HAP-1 (cell line): ENCODE measurements at regions not wholly inside any gene's neighbourhood (a gene's known extent, or its start where the extent isn't known, plus 50 kb on each side); places are given as distances from the start of the nearest gene placed in this dataset.
"Not testable (repeated sequence)": the region's sequence is repeated elsewhere in the genome, so short reads cannot be mapped to it uniquely, and the experiment has no call there.

Experiments used
- DNase-seq, 2 experiments: peaks; one replicate each; pipeline ENCODE4 v3.0.0-alpha.2; 2016 to 2020; ENCODE audit warnings: low spot score in 2 of 2
- H3K27me3 ChIP-seq: fragments of 250-450 bp; sonication (Bioruptor Pico); 2 replicates; pipeline ENCODE4 v1.5.1; 2020; ENCODE audit warnings: low read depth, mild to moderate bottlenecking, moderate library complexity
- H3K36me3 ChIP-seq: fragments of 250-450 bp; sonication (Bioruptor Pico); replicated peaks from 2 replicates; pipeline ENCODE4 v1.5.1; 2020; ENCODE audit warnings: mild to moderate bottlenecking
- H3K4me1 ChIP-seq: fragments of 250-450 bp; sonication (Bioruptor Pico); 2 replicates; pipeline ENCODE4 v1.5.1; 2020; ENCODE audit warnings: mild to moderate bottlenecking
- H3K4me3 ChIP-seq: fragments of 250-450 bp; sonication (Bioruptor Pico); 2 replicates; pipeline ENCODE4 v1.5.1; 2020; ENCODE audit warnings: mild to moderate bottlenecking, moderate library complexity
- H3K9me3 ChIP-seq: fragments of 250-450 bp; sonication (Bioruptor Pico); 2 replicates; pipeline ENCODE4 v1.5.1; 2020; ENCODE audit warnings: mild to moderate bottlenecking, moderate library complexity
- in situ Hi-C: fragments of 300-500 bp; cut with MboI; formaldehyde crosslinking; loops from 3 replicates; pipeline ENCODE4 v1.14.3; 2020; ENCODE audit warnings: low sequenced_read_pairs, inconsistent platforms, mixed read lengths

- in situ Hi-C loops, result not testable (repeated sequence)
Measured at GRCh38 chr6:71360556-71361335, 72.1 kb downstream of the OGFRL1 start.

GRCh38 chr6:71364889-71365542 is 76.4 kb downstream of the OGFRL1 start:
- no peak for DNase-seq
- no peak overlapping the region for H3K4me3 ChIP-seq
- H3K4me1 ChIP-seq, result peaks cover 3% of the 10 kb centered on the region; the same call in 1 of the 2 replicates
- no peaks in the 10 kb centered on the region for H3K9me3 ChIP-seq
- in situ Hi-C loops, result no loop called here
- H3K27me3 ChIP-seq, result no peaks in the 10 kb centered on the region
- H3K36me3 ChIP-seq, result no peaks in the 10 kb centered on the region

More at GRCh38 chr6:71360556-71361335, 72.1 kb downstream of the OGFRL1 start:
- not testable (repeated sequence) for DNase-seq, H3K36me3 ChIP-seq, H3K4me1 ChIP-seq, H3K9me3 ChIP-seq, H3K27me3 ChIP-seq, H3K4me3 ChIP-seq

- Histone ChIP-seq H3K27me3 (no peaks in the 10 kb centered on the region), H3K9me3 (no peaks in the 10 kb centered on the region), H3K4me3 (no peak overlapping the region), H3K36me3 (no peaks in the 10 kb centered on the region), H3K4me1 (peaks cover 3% of the 10 kb centered on the region; the same call in 1 of the 2 replicates)
- in situ Hi-C loops, result no loop called here
- DNase-seq, result peak; percentile 25 to 48
Measured at GRCh38 chr6:71367756-71368155, 79.1 kb downstream of the OGFRL1 start.

- Histone ChIP-seq H3K4me1 (peaks cover 3% of the 10 kb centered on the region; the same call in 1 of the 2 replicates), H3K9me3 (no peaks in the 10 kb centered on the region), H3K4me3 (no peak overlapping the region), H3K27me3 (no peaks in the 10 kb centered on the region), H3K36me3 (no peaks in the 10 kb centered on the region)
- no peak for DNase-seq
- in situ Hi-C loops, result no loop called here
Measured at GRCh38 chr6:71368284-71368683, 79.7 kb downstream of the OGFRL1 start.

GRCh38 chr6:71371559-71371958 is 82.9 kb downstream of the OGFRL1 start:
- Histone ChIP-seq H3K4me3 (no peak overlapping the region), H3K9me3 (no peaks in the 10 kb centered on the region), H3K27me3 (peaks cover 6% of the 10 kb centered on the region; the same call in 1 of the 2 replicates), H3K4me1 (peaks cover 3% of the 10 kb centered on the region; the same call in 1 of the 2 replicates), H3K36me3 (no peaks in the 10 kb centered on the region)
- in situ Hi-C loops, result no loop called here
- DNase-seq, result no peak

GRCh38 chr6:71373943-71374342 is 85.3 kb downstream of the OGFRL1 start:
- DNase-seq, result no peak
- H3K27me3 ChIP-seq, result peaks cover 6% of the 10 kb centered on the region; the same call in 1 of the 2 replicates
- in situ Hi-C loops, result no loop called here
- H3K36me3 ChIP-seq, result no peaks in the 10 kb centered on the region
- H3K4me3 ChIP-seq, result no peak overlapping the region
- no peaks in the 10 kb centered on the region for H3K9me3 ChIP-seq
- H3K4me1 ChIP-seq, result no peaks in the 10 kb centered on the region

GRCh38 chr6:71375676-71376075 is 87.1 kb downstream of the OGFRL1 start:
- Histone ChIP-seq H3K36me3 (no peaks in the 10 kb centered on the region), H3K4me3 (no peak overlapping the region), H3K9me3 (no peaks in the 10 kb centered on the region), H3K27me3 (peaks cover 9% of the 10 kb centered on the region; the same call in 1 of the 2 replicates), H3K4me1 (no peaks in the 10 kb centered on the region)
- in situ Hi-C loops, result loop anchor here (25.0 kb wide), 1 partner anchor 712 kb away; no protein-coding TSS in a partner anchor
- DNase-seq, result no peak

- DNase-seq, result no peak
- Histone ChIP-seq H3K4me1 (no peaks in the 10 kb centered on the region), H3K36me3 (no peaks in the 10 kb centered on the region), H3K9me3 (no peaks in the 10 kb centered on the region), H3K27me3 (peaks cover 12% of the 10 kb centered on the region; the same call in 1 of the 2 replicates), H3K4me3 (no peak overlapping the region)
- in situ Hi-C loops, result loop anchor here (25.0 kb wide), 1 partner anchor 710 kb away; no protein-coding TSS in a partner anchor
Measured at GRCh38 chr6:71376830-71377229, 88.2 kb downstream of the OGFRL1 start.

GRCh38 chr6:71383476-71383875 is 94.9 kb downstream of the OGFRL1 start:
- H3K9me3 ChIP-seq, result no peaks in the 10 kb centered on the region

GRCh38 chr6:71383901-71384489 is 95.4 kb downstream of the OGFRL1 start:
- Histone ChIP-seq H3K27me3 (0 out of 2 replicates have a peak, but pooled peaks cover 5% of the 10 kb centered on the region), H3K4me1 (no peaks in the 10 kb centered on the region), H3K4me3 (no peak overlapping the region), H3K9me3 (no peaks in the 10 kb centered on the region), H3K36me3 (no peaks in the 10 kb centered on the region)
- peak; percentile 44 to 62 for DNase-seq
- in situ Hi-C loops, result loop anchor here (25.0 kb wide), 1 partner anchor 703 kb away; no protein-coding TSS in a partner anchor

More at GRCh38 chr6:71383476-71383875, 94.9 kb downstream of the OGFRL1 start:
- H3K4me3 ChIP-seq, result no peak overlapping the region
- 0 out of 2 replicates have a peak, but pooled peaks cover 5% of the 10 kb centered on the region for H3K27me3 ChIP-seq
- in situ Hi-C loops, result loop anchor here (25.0 kb wide), 1 partner anchor 704 kb away; no protein-coding TSS in a partner anchor
- no peaks in the 10 kb centered on the region for H3K36me3 ChIP-seq
- DNase-seq, result no peak
- no peaks in the 10 kb centered on the region for H3K4me1 ChIP-seq

GRCh38 chr6:71385111-71385822 is 96.7 kb downstream of the OGFRL1 start:
- no peak for DNase-seq
- no peaks in the 10 kb centered on the region for H3K4me1 ChIP-seq
- in situ Hi-C loops, result loop anchor here (25.0 kb wide), 1 partner anchor 702 kb away; no protein-coding TSS in a partner anchor
- 0 out of 2 replicates have a peak, but pooled peaks cover 3% of the 10 kb centered on the region for H3K27me3 ChIP-seq
- no peaks in the 10 kb centered on the region for H3K36me3 ChIP-seq
- H3K4me3 ChIP-seq, result no peak overlapping the region
- H3K9me3 ChIP-seq, result no peaks in the 10 kb centered on the region

GRCh38 chr6:71386215-71386614 is 97.6 kb downstream of the OGFRL1 start:
- in situ Hi-C loops, result loop anchor here (25.0 kb wide), 1 partner anchor 701 kb away; no protein-coding TSS in a partner anchor

GRCh38 chr6:71387179-71387578 is 98.6 kb downstream of the OGFRL1 start:
- in situ Hi-C loops, result loop anchor here (25.0 kb wide), 1 partner anchor 700 kb away; no protein-coding TSS in a partner anchor
- H3K4me1 ChIP-seq, result no peaks in the 10 kb centered on the region
- no peak for DNase-seq
- no peaks in the 10 kb centered on the region for H3K9me3 ChIP-seq
- H3K27me3 ChIP-seq, result no peaks in the 10 kb centered on the region
- H3K36me3 ChIP-seq, result no peaks in the 10 kb centered on the region
- no peak overlapping the region for H3K4me3 ChIP-seq

More at GRCh38 chr6:71386215-71386614, 97.6 kb downstream of the OGFRL1 start:
- Histone ChIP-seq H3K27me3 (no peaks in the 10 kb centered on the region), H3K4me1 (no peaks in the 10 kb centered on the region), H3K36me3 (no peaks in the 10 kb centered on the region), H3K9me3 (no peaks in the 10 kb centered on the region), H3K4me3 (no peak overlapping the region)
- no peak for DNase-seq
